ENCODE measurements at regions not wholly inside any gene's neighbourhood (a gene's known extent, or its start where the extent isn't known, plus 50 kb on each side); places are given as distances from the start of the nearest gene placed in this dataset.

DNA sequence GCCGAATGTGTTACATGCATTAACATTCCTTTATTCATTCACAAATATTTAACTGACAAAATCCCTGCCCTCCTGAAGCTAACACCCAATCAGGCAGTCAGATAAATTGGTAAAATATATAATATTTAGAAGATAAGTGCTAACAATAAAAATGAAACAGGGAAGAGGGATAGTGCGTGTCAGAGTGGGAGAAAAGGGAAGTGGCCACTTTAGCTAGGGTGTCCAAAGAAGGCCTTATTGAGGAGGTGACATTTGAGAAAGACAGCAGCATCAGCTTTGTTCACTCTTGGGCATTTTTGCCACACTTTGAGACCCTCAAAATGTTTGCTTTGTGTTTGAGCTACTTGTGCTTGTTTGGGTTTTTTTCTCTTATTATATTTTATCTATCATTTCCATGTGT lies 317.8 kb downstream of the SNX13 start:
- Histone ChIP-seq H3K27ac (ENCODE audit: low read depth in 1 of 3, low read length in 2 of 3) (no peak overlapping the region), H3K36me3 (ENCODE audit: control insufficient read depth in 3 of 3, insufficient read depth in 2 of 3, low read depth in 1 of 3, low read length in 3 of 3) (no peaks in the 10 kb centered on the region), H3K4me1 (ENCODE audit: control insufficient read depth in 3 of 3, insufficient read depth in 2 of 3, low read depth in 1 of 3, low read length in 2 of 3) (peaks cover 0 to 15% (median 4%) of the 10 kb centered on the region in 3 donors), H3K9me3 (ENCODE audit: control insufficient read depth in 2 of 2, insufficient read depth in 1 of 2, low read depth in 1 of 2, low read length in 1 of 2) (no peaks in the 10 kb centered on the region), H3K27me3 (ENCODE audit: control insufficient read depth in 3 of 3, insufficient read depth in 3 of 3, low read length in 3 of 3) (no peaks in the 10 kb centered on the region), H3K4me3 (ENCODE audit: low read depth in 1 of 3, low read length in 3 of 3) (no peak overlapping the region)
- 90 to 98% (median 93%) methylated on average over 2 of the region's 2 CpGs for WGBS, 3 donors
- FAIRE-seq (no peak), DNase-seq (no peak)

DNA sequence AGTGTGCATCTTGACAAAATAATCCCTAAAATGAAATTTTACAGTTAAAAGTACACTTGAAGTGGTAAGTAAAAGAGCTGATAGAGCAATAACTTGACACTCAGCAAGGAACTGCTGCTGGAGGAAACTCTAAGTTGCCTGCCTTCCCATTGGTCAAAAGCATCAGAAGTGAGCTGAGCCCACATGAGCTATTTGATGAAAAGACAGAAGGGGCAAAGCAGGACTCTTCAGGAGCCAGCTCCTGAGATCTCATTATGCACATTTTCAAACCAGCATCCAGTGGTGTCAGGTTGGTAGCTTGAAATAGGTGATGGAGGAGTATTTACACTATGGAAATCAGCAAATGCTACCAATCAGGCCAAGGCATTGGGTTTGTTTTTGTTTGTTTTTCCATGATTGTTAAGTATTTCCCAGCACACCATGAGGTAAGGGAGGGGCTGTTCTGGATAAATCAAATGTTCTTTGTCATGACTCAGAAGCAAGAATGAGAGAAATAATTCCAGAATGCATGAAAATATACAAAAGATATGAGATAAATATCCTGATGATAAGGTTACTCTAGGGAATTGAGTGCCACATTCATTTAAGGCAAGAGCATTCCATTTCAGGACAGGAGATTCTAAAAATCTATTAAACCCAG lies 316.6 kb downstream of the SNX13 start:
- H3K4me3 ChIP-seq (ENCODE audit: low read depth in 1 of 3, low read length in 3 of 3) = no peak overlapping the region
- FAIRE-seq (no peak), DNase-seq (no peak)
- H3K36me3 ChIP-seq (ENCODE audit: control insufficient read depth in 3 of 3, insufficient read depth in 2 of 3, low read depth in 1 of 3, low read length in 3 of 3) = no peaks in the 10 kb centered on the region
- peaks cover 0 to 7% (median 4%) of the 10 kb centered on the region in 3 donors for H3K4me1 ChIP-seq (ENCODE audit: control insufficient read depth in 3 of 3, insufficient read depth in 2 of 3, low read depth in 1 of 3, low read length in 2 of 3)
- no peak overlapping the region for H3K27ac ChIP-seq (ENCODE audit: low read depth in 1 of 3, low read length in 2 of 3)
- no peaks in the 10 kb centered on the region for H3K9me3 ChIP-seq (ENCODE audit: control insufficient read depth in 2 of 2, insufficient read depth in 1 of 2, low read depth in 1 of 2, low read length in 1 of 2)
- no peaks in the 10 kb centered on the region for H3K27me3 ChIP-seq (ENCODE audit: control insufficient read depth in 3 of 3, insufficient read depth in 3 of 3, low read length in 3 of 3)

DNA sequence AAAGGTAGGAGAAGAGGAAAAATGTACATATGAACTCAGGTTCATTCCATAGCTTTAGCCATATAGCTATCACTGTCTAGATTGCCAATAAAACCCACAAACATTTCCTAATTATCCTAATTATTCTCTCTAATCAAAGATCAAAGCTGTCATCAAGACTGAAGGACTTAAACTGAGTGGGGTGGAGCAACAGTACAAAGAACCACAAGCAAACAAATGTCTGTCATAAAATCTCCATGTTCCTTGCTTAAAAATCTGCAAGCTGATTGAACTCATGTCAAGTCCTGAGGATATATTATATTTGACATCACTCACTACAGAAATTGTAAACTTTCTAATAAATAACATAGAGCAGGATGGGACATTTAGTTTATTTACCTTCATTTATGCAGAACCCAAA lies 315.9 kb downstream of the SNX13 start:
- DNase-seq (peak in 1 of 2 donors; percentile 18), FAIRE-seq (no peak)
- no peaks in the 10 kb centered on the region for H3K9me3 ChIP-seq (ENCODE audit: control insufficient read depth in 2 of 2, insufficient read depth in 1 of 2, low read depth in 1 of 2, low read length in 1 of 2)
- peaks cover 0 to 3% (median 1%) of the 10 kb centered on the region in 3 donors for H3K4me1 ChIP-seq (ENCODE audit: control insufficient read depth in 3 of 3, insufficient read depth in 2 of 3, low read depth in 1 of 3, low read length in 2 of 3)
- no peak overlapping the region for H3K4me3 ChIP-seq (ENCODE audit: low read depth in 1 of 3, low read length in 3 of 3)
- H3K27ac ChIP-seq (ENCODE audit: low read depth in 1 of 3, low read length in 2 of 3) = no peak overlapping the region
- no peaks in the 10 kb centered on the region for H3K27me3 ChIP-seq (ENCODE audit: control insufficient read depth in 3 of 3, insufficient read depth in 3 of 3, low read length in 3 of 3)
- H3K36me3 ChIP-seq (ENCODE audit: control insufficient read depth in 3 of 3, insufficient read depth in 2 of 3, low read depth in 1 of 3, low read length in 3 of 3) = no peaks in the 10 kb centered on the region

DNA sequence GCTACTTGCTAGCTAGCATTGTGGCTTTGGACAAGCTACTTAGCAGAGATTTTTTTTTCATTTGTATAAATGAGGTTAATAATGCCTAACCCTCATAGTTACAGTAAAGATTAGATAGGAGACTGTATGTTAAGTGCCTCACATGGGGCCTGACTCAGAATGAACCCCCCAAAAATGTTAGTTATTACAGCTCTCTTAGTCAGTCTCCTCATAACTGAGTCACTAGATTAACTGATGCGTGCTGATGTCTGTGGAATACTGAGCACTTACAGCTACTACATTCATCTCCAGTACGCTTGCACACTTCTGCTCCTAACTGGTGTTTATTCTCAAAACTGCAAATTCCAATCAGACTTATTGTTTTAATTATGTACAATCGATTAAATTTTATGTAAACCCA lies 315.3 kb downstream of the SNX13 start:
- Histone ChIP-seq H3K27me3 (ENCODE audit: control insufficient read depth in 3 of 3, insufficient read depth in 3 of 3, low read length in 3 of 3) (no peaks in the 10 kb centered on the region), H3K9me3 (ENCODE audit: control insufficient read depth in 2 of 2, insufficient read depth in 1 of 2, low read depth in 1 of 2, low read length in 1 of 2) (no peaks in the 10 kb centered on the region), H3K36me3 (ENCODE audit: control insufficient read depth in 3 of 3, insufficient read depth in 2 of 3, low read depth in 1 of 3, low read length in 3 of 3) (no peaks in the 10 kb centered on the region), H3K27ac (ENCODE audit: low read depth in 1 of 3, low read length in 2 of 3) (no peak overlapping the region), H3K4me1 (ENCODE audit: control insufficient read depth in 3 of 3, insufficient read depth in 2 of 3, low read depth in 1 of 3, low read length in 2 of 3) (no peaks in the 10 kb centered on the region), H3K4me3 (ENCODE audit: low read depth in 1 of 3, low read length in 3 of 3) (no peak overlapping the region)
- 78 to 88% (median 82%) methylated on average over 3 of the region's 3 CpGs for WGBS, 3 donors
- FAIRE-seq = no peak
- DNase-seq = no peak

DNA sequence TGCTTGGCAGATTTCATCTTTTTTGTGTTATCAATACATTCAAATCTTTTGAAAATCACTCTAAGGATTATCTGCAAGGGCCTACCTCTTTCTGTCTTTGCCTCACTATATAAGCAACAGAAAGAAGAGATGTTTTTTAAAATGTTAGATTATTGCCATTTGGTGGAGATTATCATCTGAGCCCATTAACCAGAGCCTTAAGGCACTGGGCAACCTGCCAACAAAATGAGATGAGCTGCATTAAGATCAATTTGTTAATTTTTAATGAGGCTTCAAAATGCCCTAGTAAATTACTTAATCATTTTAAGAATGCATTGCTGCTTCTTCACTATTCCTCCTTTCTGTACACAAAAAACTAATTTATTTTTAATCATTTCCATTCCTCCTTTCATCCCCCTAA lies 314.1 kb downstream of the SNX13 start:
- DNase-seq (no peak), FAIRE-seq (no peak)
- no peaks in the 10 kb centered on the region for H3K9me3 ChIP-seq (ENCODE audit: control insufficient read depth in 2 of 2, insufficient read depth in 1 of 2, low read depth in 1 of 2, low read length in 1 of 2)
- no peaks in the 10 kb centered on the region for H3K27me3 ChIP-seq (ENCODE audit: control insufficient read depth in 3 of 3, insufficient read depth in 3 of 3, low read length in 3 of 3)
- no peak overlapping the region for H3K4me3 ChIP-seq (ENCODE audit: low read depth in 1 of 3, low read length in 3 of 3)
- no peaks in the 10 kb centered on the region for H3K36me3 ChIP-seq (ENCODE audit: control insufficient read depth in 3 of 3, insufficient read depth in 2 of 3, low read depth in 1 of 3, low read length in 3 of 3)
- H3K4me1 ChIP-seq (ENCODE audit: control insufficient read depth in 3 of 3, insufficient read depth in 2 of 3, low read depth in 1 of 3, low read length in 2 of 3) = no peaks in the 10 kb centered on the region
- H3K27ac ChIP-seq (ENCODE audit: low read depth in 1 of 3, low read length in 2 of 3) = no peak overlapping the region

DNA sequence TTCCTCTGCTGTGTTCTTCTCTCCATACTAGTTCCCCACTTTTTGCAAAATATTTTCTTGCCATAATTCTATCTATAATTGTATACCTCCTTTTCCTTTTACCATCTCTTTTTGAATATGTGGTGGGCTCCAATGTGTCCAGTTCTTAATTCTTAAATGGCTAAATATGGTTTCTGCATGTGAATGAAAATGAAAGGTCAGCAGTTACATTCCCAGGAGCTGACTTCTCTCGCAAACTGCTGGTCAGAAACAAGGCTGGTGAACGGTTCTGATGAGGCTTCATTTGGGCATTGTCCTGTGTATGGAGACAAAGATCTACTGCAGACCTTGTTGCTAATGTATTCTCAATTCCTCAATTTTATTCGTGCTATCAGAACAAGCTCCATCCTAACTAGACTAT lies 309.2 kb downstream of the SNX13 start:
- no peaks in the 10 kb centered on the region for H3K36me3 ChIP-seq (ENCODE audit: control insufficient read depth in 3 of 3, insufficient read depth in 2 of 3, low read depth in 1 of 3, low read length in 3 of 3)
- H3K27me3 ChIP-seq (ENCODE audit: control insufficient read depth in 3 of 3, insufficient read depth in 3 of 3, low read length in 3 of 3) = no peaks in the 10 kb centered on the region
- 89% methylated on average over 3 of the region's 3 CpGs for WGBS, 3 donors
- H3K9me3 ChIP-seq (ENCODE audit: control insufficient read depth in 2 of 2, insufficient read depth in 1 of 2, low read depth in 1 of 2, low read length in 1 of 2) = no peaks in the 10 kb centered on the region
- no peak overlapping the region for H3K4me3 ChIP-seq (ENCODE audit: low read depth in 1 of 3, low read length in 3 of 3)
- DNase-seq (no peak), FAIRE-seq (no peak)
- H3K27ac ChIP-seq (ENCODE audit: low read depth in 1 of 3, low read length in 2 of 3) = no peak overlapping the region
- peaks cover 0 to 2% (median 0%) of the 10 kb centered on the region in 3 donors for H3K4me1 ChIP-seq (ENCODE audit: control insufficient read depth in 3 of 3, insufficient read depth in 2 of 3, low read depth in 1 of 3, low read length in 2 of 3)

DNA sequence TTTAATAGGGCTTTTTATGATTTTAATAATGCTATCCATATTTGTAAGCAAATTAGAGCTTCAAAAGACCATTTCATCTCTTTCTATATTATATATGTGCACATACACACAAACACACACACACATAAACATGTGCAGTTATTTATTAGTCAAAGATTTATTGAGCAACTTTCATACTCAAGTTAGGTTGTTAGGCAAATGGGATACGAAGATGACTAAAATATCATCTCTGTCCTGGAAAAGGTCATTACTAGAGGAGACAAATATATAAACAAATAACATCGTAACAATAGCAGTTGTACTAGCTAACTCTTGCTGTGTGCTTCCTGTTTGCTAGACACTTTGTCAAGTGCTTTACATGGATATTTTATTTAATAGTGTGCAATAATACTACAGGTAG lies 307.9 kb downstream of the SNX13 start:
- DNase-seq (no peak), FAIRE-seq (no peak)
- H3K4me3 ChIP-seq (ENCODE audit: low read depth in 1 of 3, low read length in 3 of 3) = no peak overlapping the region
- WGBS, 3 donors = 67 to 93% (median 85%) methylated on average over 2 of the region's 2 CpGs
- no peak overlapping the region for H3K27ac ChIP-seq (ENCODE audit: low read depth in 1 of 3, low read length in 2 of 3)
- peaks cover 0 to 2% (median 0%) of the 10 kb centered on the region in 3 donors for H3K4me1 ChIP-seq (ENCODE audit: control insufficient read depth in 3 of 3, insufficient read depth in 2 of 3, low read depth in 1 of 3, low read length in 2 of 3)
- H3K36me3 ChIP-seq (ENCODE audit: control insufficient read depth in 3 of 3, insufficient read depth in 2 of 3, low read depth in 1 of 3, low read length in 3 of 3) = no peaks in the 10 kb centered on the region
- no peaks in the 10 kb centered on the region for H3K9me3 ChIP-seq (ENCODE audit: control insufficient read depth in 2 of 2, insufficient read depth in 1 of 2, low read depth in 1 of 2, low read length in 1 of 2)
- H3K27me3 ChIP-seq (ENCODE audit: control insufficient read depth in 3 of 3, insufficient read depth in 3 of 3, low read length in 3 of 3) = no peaks in the 10 kb centered on the region

DNA sequence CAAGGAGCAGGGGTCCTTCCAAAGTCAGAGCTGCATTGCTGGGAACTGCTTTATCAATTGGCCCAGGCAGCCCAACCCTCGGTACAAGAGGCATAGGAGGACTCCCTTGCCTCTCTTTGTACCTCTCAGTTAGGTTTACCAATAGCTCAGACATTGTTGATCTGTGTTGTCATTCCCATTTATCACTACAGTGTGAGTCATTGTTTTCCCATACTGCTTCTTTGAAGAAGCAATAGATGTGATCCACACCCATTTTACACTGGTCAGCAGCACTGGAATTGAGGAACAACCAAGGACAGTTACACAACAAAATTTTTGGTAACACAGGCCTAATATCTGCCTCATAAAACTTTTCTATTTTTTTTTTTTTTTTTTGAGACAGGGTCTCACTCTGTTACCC lies 307.2 kb downstream of the SNX13 start:
- FAIRE-seq (no peak), DNase-seq (peak in 1 of 2 donors; percentile 33)
- Histone ChIP-seq H3K9me3 (ENCODE audit: control insufficient read depth in 2 of 2, insufficient read depth in 1 of 2, low read depth in 1 of 2, low read length in 1 of 2) (no peaks in the 10 kb centered on the region), H3K36me3 (ENCODE audit: control insufficient read depth in 3 of 3, insufficient read depth in 2 of 3, low read depth in 1 of 3, low read length in 3 of 3) (no peaks in the 10 kb centered on the region), H3K4me1 (ENCODE audit: control insufficient read depth in 3 of 3, insufficient read depth in 2 of 3, low read depth in 1 of 3, low read length in 2 of 3) (peaks cover 0 to 2% (median 0%) of the 10 kb centered on the region in 3 donors), H3K27ac (ENCODE audit: low read depth in 1 of 3, low read length in 2 of 3) (no peak overlapping the region), H3K4me3 (ENCODE audit: low read depth in 1 of 3, low read length in 3 of 3) (no peak overlapping the region), H3K27me3 (ENCODE audit: control insufficient read depth in 3 of 3, insufficient read depth in 3 of 3, low read length in 3 of 3) (no peaks in the 10 kb centered on the region)
- 33 to 63% (median 50%) methylated on average over 1 of the region's 1 CpG for WGBS, 3 donors

DNA sequence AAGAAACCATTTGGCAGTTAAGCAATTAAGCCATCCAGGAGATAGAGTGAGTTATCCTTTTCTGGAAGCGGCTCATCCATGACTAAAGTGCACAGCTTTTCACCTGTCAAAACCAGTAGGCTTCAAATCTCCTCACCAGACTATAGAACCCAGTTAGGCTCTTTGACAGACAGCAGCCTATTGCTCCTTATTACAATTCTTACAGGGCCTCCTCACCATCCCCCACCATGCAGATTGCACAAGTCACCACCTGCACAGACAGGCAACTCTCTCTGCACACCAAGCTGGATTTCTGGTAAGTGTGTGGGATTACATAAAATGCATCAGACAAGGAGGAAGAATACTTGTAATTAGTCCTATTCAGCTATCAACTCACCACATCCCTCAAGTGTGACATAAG lies 301.6 kb downstream of the SNX13 start:
- WGBS, 3 donors = 95 to 100% (median 96%) methylated on average over 1 of the region's 1 CpG
- DNase-seq = peak in 1 of 2 donors; percentile 55

More for the DNA sequence above, 301.6 kb downstream of the SNX13 start:
- Histone ChIP-seq H3K4me1 (ENCODE audit: control insufficient read depth in 3 of 3, insufficient read depth in 2 of 3, low read depth in 1 of 3, low read length in 2 of 3) (no peaks in the 10 kb centered on the region), H3K27ac (ENCODE audit: low read depth in 1 of 3, low read length in 2 of 3) (no peak overlapping the region), H3K36me3 (ENCODE audit: control insufficient read depth in 3 of 3, insufficient read depth in 2 of 3, low read depth in 1 of 3, low read length in 3 of 3) (no peaks in the 10 kb centered on the region), H3K27me3 (ENCODE audit: control insufficient read depth in 3 of 3, insufficient read depth in 3 of 3, low read length in 3 of 3) (no peaks in the 10 kb centered on the region), H3K4me3 (ENCODE audit: low read depth in 1 of 3, low read length in 3 of 3) (no peak overlapping the region), H3K9me3 (ENCODE audit: control insufficient read depth in 2 of 2, insufficient read depth in 1 of 2, low read depth in 1 of 2, low read length in 1 of 2) (peaks cover 2 to 9% of the 10 kb centered on the region in 2 donors)
- no peak for FAIRE-seq
